Stimulated activated CD8-positive, alpha-beta memory T cell treated with anti-CD3 and anti-CD28 coated beads, Interleukin-2, amount 100 ng/mL, for 48 hours (primary cell): ENCODE measurements at regions not wholly inside any gene's neighbourhood (a gene's known extent, or its start where the extent isn't known, plus 50 kb on each side); places are given as distances from the start of the nearest gene placed in this dataset.

Source experiments
- DNase-seq, 2 donors: peaks; one replicate each; pipeline ENCODE4 v3.0.0-alpha.2; 2020; ENCODE audit warnings: low read depth in 2 of 2

DNA sequence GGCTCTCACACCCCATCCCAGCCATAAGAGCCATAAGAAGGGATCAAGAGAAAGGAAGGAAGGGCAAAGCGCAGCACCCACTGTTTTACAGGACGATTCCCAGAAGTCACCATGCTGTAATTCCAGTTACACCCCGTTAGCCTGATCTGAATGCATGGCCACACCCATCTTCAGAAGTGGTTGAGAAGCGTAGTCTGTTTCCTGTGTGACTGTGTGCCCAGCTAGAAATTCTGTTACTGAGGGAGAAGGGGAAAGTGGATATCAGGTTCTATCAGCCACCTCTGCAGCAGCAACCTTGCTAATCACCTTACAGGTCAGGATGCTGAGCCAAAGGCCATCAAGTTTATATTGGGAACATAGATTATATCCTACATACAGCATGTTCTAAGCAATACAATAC, 260.0 kb downstream of the ABHD5 start:
- DNase-seq, result no peak

- no peak for DNase-seq
These were observed 261.1 kb downstream of the ABHD5 start for GRCh38 chr3:43951813-43952212.

- DNase-seq, result no peak
These were observed 262.6 kb downstream of the ABHD5 start for GRCh38 chr3:43953380-43953779.

DNA sequence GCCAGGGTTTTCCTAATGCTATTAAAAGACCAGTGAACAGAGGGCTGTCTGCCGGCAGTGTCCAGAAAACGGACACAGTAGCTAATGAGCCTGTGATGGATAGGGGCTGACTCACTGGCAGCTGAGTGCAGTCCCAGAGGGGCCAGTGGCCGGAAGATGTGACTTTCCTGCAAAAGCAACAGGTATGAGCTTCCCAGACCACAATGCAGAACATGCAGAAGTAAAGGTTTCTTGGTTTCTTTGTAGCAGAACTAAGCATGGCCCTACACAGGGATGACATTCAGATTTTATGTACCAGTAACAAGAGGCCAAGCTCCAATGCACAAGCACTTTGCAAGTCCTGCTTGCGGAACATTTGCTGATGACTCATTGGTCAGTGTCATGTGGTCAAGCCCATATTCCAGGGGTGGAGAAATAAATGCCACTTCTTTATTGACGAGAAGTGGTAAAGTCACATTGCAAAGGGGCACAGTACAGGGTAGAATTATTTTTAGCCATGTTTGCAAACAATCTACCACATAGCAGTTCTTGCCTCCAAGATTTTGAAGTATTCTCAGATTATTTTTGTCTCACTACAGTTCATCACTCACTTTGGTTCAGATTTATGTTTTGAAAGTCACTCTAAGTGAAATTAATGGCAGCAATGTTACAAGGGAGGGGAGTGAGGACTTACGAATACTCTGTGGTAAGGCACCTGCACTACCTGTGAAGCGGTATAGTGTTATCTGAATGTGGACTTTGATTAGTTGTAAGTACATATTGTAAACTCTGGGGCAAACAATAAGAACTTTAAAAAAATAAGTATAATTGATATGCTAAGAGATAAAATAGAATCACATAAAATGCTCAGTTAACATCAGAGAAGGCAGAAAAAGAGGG, 263.3 kb downstream of the ABHD5 start:
- DNase-seq, result no peak

DNA sequence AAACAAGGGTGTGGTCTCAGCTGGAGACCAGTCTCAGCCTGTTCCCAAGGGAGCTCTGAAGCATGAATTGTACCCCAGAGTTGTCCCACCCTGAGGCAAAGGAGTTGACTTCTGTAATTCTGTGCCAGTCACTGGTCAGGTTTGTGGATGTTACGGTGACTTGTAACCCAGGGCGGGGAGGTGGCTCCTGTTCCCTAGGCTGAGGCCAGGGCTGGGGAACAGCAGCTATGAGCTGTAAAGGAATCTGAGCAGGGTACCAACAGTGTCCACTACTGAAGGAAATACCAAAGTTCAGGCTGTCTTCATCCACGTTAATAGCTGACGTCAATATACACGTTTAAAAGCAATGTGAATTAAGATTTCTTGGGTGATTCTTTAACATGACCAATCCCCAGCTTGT, 266.2 kb downstream of the ABHD5 start:
- DNase-seq, result no peak

- DNase-seq, result no peak
These were observed 266.8 kb downstream of the ABHD5 start for GRCh38 chr3:43957553-43957952.

- DNase-seq, result no peak
These were observed 267.4 kb downstream of the ABHD5 start for GRCh38 chr3:43958005-43958770.

DNA sequence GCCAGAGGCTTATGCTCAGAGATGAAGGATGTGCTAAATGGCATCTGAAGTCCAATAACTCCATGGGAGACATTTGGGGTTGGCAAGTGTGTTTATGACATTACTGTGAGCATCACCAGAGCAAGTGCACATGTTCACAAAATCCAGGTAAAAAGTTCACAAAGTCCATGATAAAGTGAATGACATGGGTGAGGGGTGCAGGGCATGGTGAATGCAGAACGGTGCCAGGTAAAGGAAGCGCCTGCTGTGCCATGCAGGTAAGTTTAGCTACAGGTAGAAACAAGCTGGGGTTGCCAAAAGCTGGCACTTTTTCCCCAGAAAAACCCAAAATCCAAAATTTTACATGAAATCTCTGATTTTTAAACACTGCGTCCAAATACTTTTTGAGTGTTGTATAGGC, 268.2 kb downstream of the ABHD5 start:
- no peak for DNase-seq

- DNase-seq, result no peak
These were observed 269.0 kb downstream of the ABHD5 start for GRCh38 chr3:43959498-43960447.

GRCh38 chr3:43960448-43960840, 269.7 kb downstream of the ABHD5 start:
- no peak for DNase-seq

- no peak for DNase-seq
These were observed 271.3 kb downstream of the ABHD5 start for GRCh38 chr3:43962043-43962442.

- DNase-seq, result no peak
These were observed 272.5 kb downstream of the ABHD5 start for GRCh38 chr3:43963208-43963607.

DNA sequence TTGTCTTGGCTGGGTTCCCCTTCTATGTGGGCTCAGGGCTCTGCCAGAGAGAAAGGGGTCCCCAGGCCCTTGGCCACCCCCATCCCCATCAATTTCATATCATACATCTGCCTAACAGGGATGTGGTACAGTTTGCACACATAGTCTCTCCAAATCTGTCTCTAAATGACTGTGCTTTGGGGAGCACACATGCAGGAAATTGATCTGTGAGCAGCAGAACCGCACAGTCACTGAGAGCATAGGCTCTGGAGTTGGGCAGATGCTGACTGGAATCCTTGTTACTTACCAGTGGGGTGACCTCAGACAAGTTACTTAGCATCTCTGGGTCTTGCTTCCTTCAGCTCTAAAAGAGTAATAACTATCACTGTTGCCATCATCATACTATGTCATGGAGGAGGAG, 273.9 kb downstream of the ABHD5 start:
- no peak for DNase-seq

GRCh38 chr3:43965656-43966055, 274.9 kb downstream of the ABHD5 start:
- no peak for DNase-seq

DNA sequence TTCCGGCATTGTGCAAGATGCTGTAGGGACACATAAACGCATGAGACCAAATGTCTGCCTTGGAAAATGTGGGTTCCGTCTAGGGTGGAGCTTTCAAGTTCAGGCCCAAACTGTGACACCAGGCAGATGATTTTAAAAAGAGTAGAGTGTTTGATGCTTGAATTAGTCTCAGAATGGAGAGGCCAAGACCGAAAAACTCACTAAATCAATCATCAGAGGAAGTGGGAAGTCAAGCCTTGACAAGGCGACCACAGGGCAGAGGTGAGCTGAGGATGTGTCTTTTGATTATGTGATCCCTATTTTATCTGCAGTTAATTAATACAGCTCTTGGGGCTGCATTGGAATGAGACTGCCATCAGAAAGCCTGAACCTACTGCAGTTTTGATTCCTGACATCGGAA, 275.4 kb downstream of the ABHD5 start:
- DNase-seq, result no peak

DNA sequence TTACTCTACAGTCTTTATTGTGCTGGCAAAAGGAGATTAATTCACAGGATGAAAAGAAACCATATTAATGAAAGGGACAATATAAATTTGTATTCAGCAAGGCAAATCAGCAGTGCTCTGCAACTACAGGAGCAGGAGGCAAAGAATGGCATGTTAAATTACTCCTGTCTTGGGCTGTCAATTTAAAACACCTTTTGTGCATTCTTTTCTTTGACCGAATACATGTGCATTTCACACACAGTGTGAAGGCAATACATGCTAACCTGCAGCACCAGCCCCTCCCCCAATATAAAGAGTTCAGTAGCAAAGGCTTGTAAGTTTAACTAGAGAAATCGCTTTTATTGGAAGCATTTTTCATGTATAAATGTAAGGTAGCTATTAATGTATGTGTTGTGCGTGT, 275.2 kb upstream of the TOPAZ1 start:
- no peak for DNase-seq

GRCh38 chr3:43968465-43968864, 273.2 kb upstream of the TOPAZ1 start:
- DNase-seq, result no peak

DNA sequence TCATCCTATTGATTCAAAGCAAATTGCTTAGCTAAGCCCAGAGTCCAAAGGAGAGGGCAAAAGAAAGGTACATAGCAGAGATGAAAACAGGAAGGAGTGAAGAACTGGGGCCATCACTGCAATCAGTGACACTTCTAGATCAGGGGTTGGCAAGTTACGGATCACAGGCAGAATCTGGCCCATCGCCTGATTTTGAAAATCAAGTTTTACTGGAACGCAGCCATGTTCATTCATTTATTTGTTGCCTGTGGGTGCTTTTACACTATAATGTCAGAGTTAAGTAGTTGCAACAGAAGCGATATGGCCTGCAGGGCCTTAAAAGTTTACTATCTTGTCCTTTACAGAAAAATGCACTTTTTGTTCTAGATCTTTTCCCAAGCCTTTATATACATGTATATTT, 271.7 kb upstream of the TOPAZ1 start:
- no peak for DNase-seq

GRCh38 chr3:43970351-43970750, 271.3 kb upstream of the TOPAZ1 start:
- no peak for DNase-seq

DNA sequence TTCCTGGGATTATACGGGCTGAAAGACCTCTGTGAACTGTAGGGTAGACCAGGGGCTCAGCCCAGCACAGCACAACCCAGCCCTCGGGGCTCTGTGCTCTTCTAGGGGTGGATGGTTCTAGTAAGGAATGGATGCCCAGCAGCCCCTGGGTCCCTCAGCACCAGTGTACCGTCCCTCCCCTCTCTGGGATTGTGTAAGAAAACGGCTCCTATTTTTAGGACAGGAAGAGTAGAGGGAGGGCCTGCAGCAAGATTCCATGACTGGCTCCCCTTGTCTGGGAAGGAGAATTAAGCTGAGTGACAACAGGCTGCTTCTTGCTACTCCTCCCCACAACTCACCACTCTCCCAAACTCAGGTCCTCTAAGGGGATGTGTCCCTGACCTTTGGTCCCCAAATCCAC, 270.8 kb upstream of the TOPAZ1 start:
- DNase-seq, result no peak

DNA sequence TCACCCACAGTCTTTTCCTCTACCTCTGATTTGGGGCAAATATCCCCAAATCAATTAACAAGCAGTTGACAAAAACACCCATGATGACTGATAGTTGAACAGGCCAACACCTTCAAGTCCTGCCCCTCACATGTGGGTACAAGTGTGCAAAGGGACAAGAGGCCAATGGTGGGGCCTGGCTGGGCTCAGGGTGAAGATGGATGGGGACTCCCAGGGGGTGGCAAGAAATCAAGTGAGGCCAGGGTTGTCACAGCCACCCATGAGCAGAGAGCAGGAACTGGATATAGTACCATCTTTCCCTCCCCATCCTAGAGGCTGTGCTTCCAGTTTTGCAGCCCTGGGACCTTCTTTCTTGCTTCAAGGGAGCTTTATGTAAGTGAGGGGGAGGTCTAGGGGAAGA, 270.2 kb upstream of the TOPAZ1 start:
- no peak for DNase-seq

GRCh38 chr3:43978708-43979107, 263.0 kb upstream of the TOPAZ1 start:
- DNase-seq, result no peak
